AG09309 (cell line): ENCODE measurements at regions not wholly inside any gene's neighbourhood (a gene's known extent, or its start where the extent isn't known, plus 50 kb on each side); places are given as distances from the start of the nearest gene placed in this dataset.
"Not testable (repeated sequence)": the region's sequence is repeated elsewhere in the genome, so short reads cannot be mapped to it uniquely, and the experiment has no call there.

Experiments used
- DNase-seq: peaks from one replicate; pipeline ENCODE4 v3.0.0-alpha.2; 2010; ENCODE audit warnings: low read depth
- H3K4me3 ChIP-seq: 2 replicates; pipeline ENCODE4 v1.5.1; 2011; ENCODE audit warnings: mild to moderate bottlenecking, low read depth, low read length, moderate library complexity; ENCODE audit not compliant: control insufficient read depth
- CTCF ChIP-seq: IDR thresholded peaks from 2 replicates; pipeline ENCODE4 v1.5.1; 2011; ENCODE audit warnings: mild to moderate bottlenecking, low read depth, low read length, inconsistent platforms; ENCODE audit not compliant: insufficient read depth, control insufficient read depth; ENCODE audit errors: missing control alignments

- DNase-seq, result no peak
- no peak for TF ChIP-seq CTCF
- H3K4me3 ChIP-seq, result no peak overlapping the region
Observed at GRCh38 chr1:221549815-221550214, 192.1 kb downstream of the DUSP10 start.

- H3K4me3 ChIP-seq, result not testable (repeated sequence)
Observed at GRCh38 chr1:221552792-221553191, 189.1 kb downstream of the DUSP10 start.

GRCh38 chr1:221555689-221556433 is 186.0 kb downstream of the DUSP10 start:
- DNase-seq, result no peak
- no peak for TF ChIP-seq CTCF

More at GRCh38 chr1:221552792-221553191, 189.1 kb downstream of the DUSP10 start:
- not testable (repeated sequence) for DNase-seq

GRCh38 chr1:221556435-221556834 is 185.5 kb downstream of the DUSP10 start:
- TF ChIP-seq CTCF, result no peak
- no peak for DNase-seq
- no peak overlapping the region for H3K4me3 ChIP-seq

More at GRCh38 chr1:221555689-221556433, 186.0 kb downstream of the DUSP10 start:
- no peak overlapping the region for H3K4me3 ChIP-seq

- no peak for TF ChIP-seq CTCF
- no peak overlapping the region for H3K4me3 ChIP-seq
- DNase-seq, result no peak
Observed at GRCh38 chr1:221557013-221557412, 184.9 kb downstream of the DUSP10 start.

- no peak overlapping the region for H3K4me3 ChIP-seq
- no peak for TF ChIP-seq CTCF
- DNase-seq, result no peak
Observed at GRCh38 chr1:221558396-221558795, 183.5 kb downstream of the DUSP10 start.

GRCh38 chr1:221559911-221560310 is 182.0 kb downstream of the DUSP10 start:
- no peak overlapping the region for H3K4me3 ChIP-seq
- DNase-seq, result no peak
- TF ChIP-seq CTCF, result no peak
